KMS-11 (cell line): ENCODE measurements at regions not wholly inside any gene's neighbourhood (a gene's known extent, or its start where the extent isn't known, plus 50 kb on each side); places are given as distances from the start of the nearest gene placed in this dataset.

Experiments
- H2AFZ ChIP-seq: fragments of 200-600 bp; sonication (generic); 2 replicates; pipeline ENCODE4 v1.6.1; 2016; ENCODE audit warnings: antibody characterized with exemption, mixed run types, low read depth
- H3K27ac ChIP-seq: fragments of 200-600 bp; sonication (generic); 2 replicates; pipeline ENCODE4 v1.6.1; 2016; ENCODE audit warnings: mild to moderate bottlenecking, mixed run types
- H3K27me3 ChIP-seq: fragments of 200-600 bp; sonication (generic); 2 replicates; pipeline ENCODE4 v1.6.1; 2017; ENCODE audit warnings: mild to moderate bottlenecking, low read depth, mixed run types, moderate library complexity; ENCODE audit not compliant: insufficient read depth
- H3K36me3 ChIP-seq: fragments of 200-600 bp; sonication (generic); 2 replicates; pipeline ENCODE4 v1.6.1; 2017; ENCODE audit warnings: mild to moderate bottlenecking, mixed run types; ENCODE audit not compliant: insufficient read depth
- H3K4me1 ChIP-seq: fragments of 200-600 bp; sonication (generic); 2 replicates; pipeline ENCODE4 v1.6.1; 2016; ENCODE audit warnings: mild to moderate bottlenecking, low read depth, mixed run types; ENCODE audit not compliant: poor library complexity, severe bottlenecking
- H3K4me2 ChIP-seq: fragments of 200-600 bp; sonication (generic); 2 replicates; pipeline ENCODE4 v1.7.0; 2016; ENCODE audit warnings: mild to moderate bottlenecking, mixed run types
- H3K4me3 ChIP-seq: fragments of 200-600 bp; sonication (generic); IDR thresholded peaks from 2 replicates; pipeline ENCODE4 v1.6.1; 2017; ENCODE audit warnings: low read depth, low read length, mixed read lengths; ENCODE audit not compliant: insufficient read depth
- H3K79me2 ChIP-seq: fragments of 200-600 bp; sonication (generic); 2 replicates; pipeline ENCODE4 v1.6.1; 2016; ENCODE audit warnings: low read depth, mixed run types; ENCODE audit not compliant: insufficient read depth
- H3K9ac ChIP-seq: fragments of 200-600 bp; sonication (generic); 2 replicates; pipeline ENCODE4 v1.6.1; 2016; ENCODE audit warnings: mild to moderate bottlenecking, mixed run types
- H4K20me1 ChIP-seq: fragments of 200-600 bp; sonication (generic); 2 replicates; pipeline ENCODE4 v1.6.1; 2016; ENCODE audit warnings: mild to moderate bottlenecking, mixed run types; ENCODE audit not compliant: insufficient read depth
- CTCF ChIP-seq: fragments of 200-600 bp; sonication (generic); conservative IDR thresholded peaks from 2 replicates; pipeline ENCODE4 v1.6.1; 2017; ENCODE audit warnings: low read depth, mild to moderate bottlenecking, antibody characterized with exemption, low read length, moderate library complexity, mixed read lengths

GRCh38 chr2:2750867-2751714, 420.0 kb upstream of the MYT1L start:
- Histone ChIP-seq H3K4me1 (no peaks in the 10 kb centered on the region), H3K4me3 (no peak overlapping the region), H3K4me2 (no peak overlapping the region), H3K79me2 (no peaks in the 10 kb centered on the region), H4K20me1 (no peaks in the 10 kb centered on the region), H2AFZ (no peak overlapping the region), H3K9ac (no peak overlapping the region), H3K36me3 (no peaks in the 10 kb centered on the region), H3K27ac (no peak overlapping the region), H3K27me3 (no peaks in the 10 kb centered on the region)
- no peak for TF ChIP-seq CTCF

GRCh38 chr2:2749206-2749598, 418.1 kb upstream of the MYT1L start:
- no peak overlapping the region for H3K4me2 ChIP-seq
- H3K9ac ChIP-seq, result no peak overlapping the region
- H3K79me2 ChIP-seq, result no peaks in the 10 kb centered on the region
- H3K4me1 ChIP-seq, result no peaks in the 10 kb centered on the region
- no peak overlapping the region for H3K27ac ChIP-seq
- TF ChIP-seq CTCF, result no peak
- H2AFZ ChIP-seq, result no peak overlapping the region
- H3K4me3 ChIP-seq, result no peak overlapping the region
- H3K36me3 ChIP-seq, result no peaks in the 10 kb centered on the region
- H3K27me3 ChIP-seq, result no peaks in the 10 kb centered on the region
- H4K20me1 ChIP-seq, result no peaks in the 10 kb centered on the region

GRCh38 chr2:2748399-2749205, 417.5 kb upstream of the MYT1L start:
- Histone ChIP-seq H3K36me3 (no peaks in the 10 kb centered on the region), H3K4me1 (no peaks in the 10 kb centered on the region), H3K27ac (no peak overlapping the region), H4K20me1 (no peaks in the 10 kb centered on the region), H3K79me2 (no peaks in the 10 kb centered on the region), H3K4me3 (no peak overlapping the region), H3K4me2 (no peak overlapping the region), H3K9ac (no peak overlapping the region), H3K27me3 (no peaks in the 10 kb centered on the region), H2AFZ (no peak overlapping the region)
- no peak for TF ChIP-seq CTCF

GRCh38 chr2:2747797-2748301, 416.8 kb upstream of the MYT1L start:
- H3K4me3 ChIP-seq, result no peak overlapping the region
- no peak overlapping the region for H2AFZ ChIP-seq
- no peaks in the 10 kb centered on the region for H3K4me1 ChIP-seq

More at GRCh38 chr2:2747797-2748301, 416.8 kb upstream of the MYT1L start:
- Histone ChIP-seq H3K27me3 (no peaks in the 10 kb centered on the region), H4K20me1 (no peaks in the 10 kb centered on the region), H3K4me2 (no peak overlapping the region), H3K79me2 (no peaks in the 10 kb centered on the region), H3K36me3 (no peaks in the 10 kb centered on the region), H3K27ac (no peak overlapping the region), H3K9ac (no peak overlapping the region)
- no peak for TF ChIP-seq CTCF
